H1 (cell line): ENCODE measurements at regions not wholly inside any gene's neighbourhood (a gene's known extent, or its start where the extent isn't known, plus 50 kb on each side); places are given as distances from the start of the nearest gene placed in this dataset.

Source experiments
- CTCF ChIA-PET: fragments of 300-600 bp; sonication (Branson Sonifier 250); formaldehyde crosslinking; loops from one replicate; lab custom pipeline; 2021; ENCODE audit not compliant: partially characterized antibody; lab: Charles Lee
- POLR2A ChIA-PET: fragments of 300-600 bp; sonication (Branson Sonifier 250); formaldehyde crosslinking; loops from one replicate; lab custom pipeline; 2021; ENCODE audit warnings: inconsistent platforms; ENCODE audit not compliant: partially characterized antibody; lab: Charles Lee
- DNase-seq, 2 experiments: peaks; one replicate each; pipeline versions ENCODE4 v3.0.0 to v3.0.0-alpha.2; 2010 to 2022; ENCODE audit warnings: low spot score in 2 of 2, low read depth in 1 of 2, mixed read lengths in 1 of 2
- FAIRE-seq: peaks from 2 replicates; lab custom pipeline; 2011; peaks lifted over from hg19 to GRCh38; lab: Jason Lieb, UNC
- H2AFZ ChIP-seq: 2 replicates; pipeline ENCODE4 v1.8.1; 2012; ENCODE audit warnings: low read length, inconsistent platforms
- H2AK5ac ChIP-seq: 2 replicates; pipeline ENCODE4 v1.6.1; 2013; ENCODE audit warnings: low read depth, low read length
- H2BK120ac ChIP-seq: replicated peaks from 2 replicates; pipeline ENCODE3; 2013; ENCODE audit warnings: low read depth, low read length, inconsistent platforms
- H2BK12ac ChIP-seq: 2 replicates; pipeline ENCODE4 v1.6.1; 2013; ENCODE audit warnings: low read depth, low read length
- H2BK15ac ChIP-seq: 2 replicates; pipeline ENCODE4 v1.6.1; 2013; ENCODE audit warnings: low read length
- H2BK20ac ChIP-seq: 2 replicates; pipeline ENCODE4 v1.6.1; 2013; ENCODE audit warnings: low read length
- H2BK5ac ChIP-seq: 2 replicates; pipeline ENCODE4 v1.6.1; 2013; ENCODE audit warnings: low read depth, low read length
- H3K14ac ChIP-seq: 2 replicates; pipeline ENCODE4 v1.6.1; 2013; ENCODE audit warnings: inconsistent platforms; ENCODE audit not compliant: insufficient read length
- H3K18ac ChIP-seq: 2 replicates; pipeline ENCODE4 v1.6.1; 2013; ENCODE audit warnings: low read length; ENCODE audit errors: extremely low read depth
- H3K23ac ChIP-seq: 2 replicates; pipeline ENCODE4 v1.6.1; 2013; ENCODE audit warnings: inconsistent platforms; ENCODE audit not compliant: insufficient read length
- H3K23me2 ChIP-seq: 2 replicates; pipeline ENCODE4 v1.6.1; 2013; ENCODE audit warnings: low read depth, low read length
- H3K27ac ChIP-seq: 2 replicates; pipeline ENCODE4 v1.6.1; 2011; ENCODE audit warnings: low read depth, low read length, inconsistent platforms
- H3K27me3 ChIP-seq, 4 experiments: replicated peaks in 1 of 4; 1 replicate in 1 of 4; 2 replicates in 3 of 4; pipeline versions ENCODE4 v1.6.1 to v1.8.1; 2011 to 2013; ENCODE audit warnings: low read length in 3 of 4, mild to moderate bottlenecking in 3 of 4, inconsistent platforms in 2 of 4, mixed read lengths in 2 of 4, moderate library complexity in 1 of 4; ENCODE audit not compliant: control insufficient read depth in 3 of 4, insufficient read depth in 3 of 4; ENCODE audit errors: extremely low read depth in 1 of 4
- H3K36me3 ChIP-seq, 4 experiments: 2 replicates each; pipeline versions ENCODE4 v1.6.1 to v1.8.1; 2011 to 2013; ENCODE audit warnings: mild to moderate bottlenecking in 4 of 4, low read length in 3 of 4, moderate library complexity in 2 of 4, control low read depth in 1 of 4, inconsistent platforms in 1 of 4; ENCODE audit not compliant: insufficient read depth in 4 of 4, control insufficient read depth in 2 of 4
- H3K4ac ChIP-seq: replicated peaks from 2 replicates; pipeline ENCODE3; 2013; ENCODE audit warnings: low read length, low read depth, mixed read lengths, inconsistent platforms; ENCODE audit not compliant: insufficient read length
- H3K4me1 ChIP-seq, 4 experiments: replicated peaks in 1 of 4; 1 replicate in 1 of 4; 2 replicates in 3 of 4; pipeline versions ENCODE4 v1.6.1 to v1.8.1; 2011 to 2013; ENCODE audit warnings: low read length in 3 of 4, inconsistent platforms in 2 of 4, mixed read lengths in 1 of 4; ENCODE audit not compliant: insufficient read depth in 4 of 4, control insufficient read depth in 3 of 4
- H3K4me2 ChIP-seq, 2 experiments: 2 replicates each; pipeline versions ENCODE4 v1.6.1 to v1.8.1; 2011 to 2013; ENCODE audit warnings: low read depth in 2 of 2, low read length in 2 of 2, control low read depth in 1 of 2, inconsistent platforms in 1 of 2, mild to moderate bottlenecking in 1 of 2; ENCODE audit not compliant: insufficient read depth in 1 of 2
- H3K4me3 ChIP-seq, 4 experiments: fragments of 200-600, 300-600 bp in 1 of 4; sonication (generic), shearing (Covaris generic), sonication (Bioruptor Twin) in 1 of 4; 2 replicates each; pipeline versions ENCODE4 v1.5.1 to v1.8.1; 2011 to 2016; ENCODE audit warnings: low read length in 4 of 4, low read depth in 3 of 4, control low read depth in 2 of 4, inconsistent platforms in 2 of 4, mild to moderate bottlenecking in 2 of 4, mixed read lengths in 1 of 4, moderate library complexity in 1 of 4; ENCODE audit not compliant: insufficient read depth in 2 of 4; ENCODE audit errors: extremely low read depth in 1 of 4
- H3K56ac ChIP-seq: replicated peaks from 2 replicates; pipeline ENCODE3; 2013; ENCODE audit warnings: low read depth, mild to moderate bottlenecking, mixed read lengths, low read length, inconsistent platforms; ENCODE audit not compliant: insufficient read length
- H3K79me1 ChIP-seq: 2 replicates; pipeline ENCODE4 v1.6.1; 2013; ENCODE audit warnings: low read depth, low read length, control low read depth
- H3K79me2 ChIP-seq, 2 experiments: 2 replicates each; pipeline versions ENCODE4 v1.6.1 to v1.8.1; 2012 to 2013; ENCODE audit warnings: low read length in 2 of 2, mild to moderate bottlenecking in 2 of 2, inconsistent platforms in 1 of 2; ENCODE audit not compliant: insufficient read depth in 2 of 2, control insufficient read depth in 1 of 2
- H3K9ac ChIP-seq, 4 experiments: replicated peaks in 1 of 4; 1 replicate in 1 of 4; 2 replicates in 3 of 4; pipeline versions ENCODE4 v1.6.1 to v1.8.1; 2011 to 2013; ENCODE audit warnings: low read depth in 3 of 4, low read length in 3 of 4, control low read depth in 2 of 4, mild to moderate bottlenecking in 2 of 4, moderate library complexity in 2 of 4, inconsistent platforms in 1 of 4; ENCODE audit errors: extremely low read depth in 1 of 4
- H3K9me3 ChIP-seq, 2 experiments: 2 replicates each; pipeline versions ENCODE4 v1.6.1 to v1.8.1; 2012 to 2013; ENCODE audit warnings: mild to moderate bottlenecking in 2 of 2, moderate library complexity in 2 of 2, control low read depth in 1 of 2, inconsistent platforms in 1 of 2, low read depth in 1 of 2, low read length in 1 of 2, mixed read lengths in 1 of 2; ENCODE audit not compliant: insufficient read depth in 2 of 2
- H4K20me1 ChIP-seq, 2 experiments: replicated peaks in 1 of 2; 2 replicates each; pipeline versions ENCODE3 to v1.8.1; 2011 to 2013; ENCODE audit warnings: inconsistent platforms in 2 of 2, low read length in 2 of 2, mild to moderate bottlenecking in 1 of 2; ENCODE audit not compliant: insufficient read depth in 2 of 2, control insufficient read depth in 1 of 2
- H4K5ac ChIP-seq: 2 replicates; pipeline ENCODE4 v1.6.1; 2013; ENCODE audit warnings: low read length, low read depth, mixed read lengths, inconsistent platforms; ENCODE audit not compliant: insufficient read length
- H4K8ac ChIP-seq: 2 replicates; pipeline ENCODE4 v1.8.0; 2013; ENCODE audit warnings: mild to moderate bottlenecking, moderate library complexity, low read length, inconsistent platforms; ENCODE audit not compliant: insufficient read depth; ENCODE audit errors: extremely low read depth
- H4K91ac ChIP-seq: replicated peaks from 2 replicates; pipeline ENCODE3; 2013; ENCODE audit warnings: low read length, mixed read lengths, inconsistent platforms; ENCODE audit not compliant: insufficient read length
- CBX5 ChIP-seq: fragments of 300-800, 300-1000 bp; sonication (generic); IDR thresholded peaks from 2 replicates; pipeline ENCODE4 v1.7.1; 2016; ENCODE audit warnings: antibody characterized with exemption, low read length, low read depth
- CHD2 ChIP-seq: IDR thresholded peaks from 2 replicates; pipeline ENCODE4 v1.6.1; 2012; ENCODE audit warnings: low read length, improper control_type of control experiment
- EGR1 ChIP-seq: IDR thresholded peaks from 2 replicates; pipeline ENCODE4 v1.6.1; 2011; ENCODE audit warnings: low read depth, low read length, borderline replicate concordance
- ZNF274 ChIP-seq: IDR thresholded peaks from 2 replicates; pipeline ENCODE4 v1.7.0; 2012; ENCODE audit warnings: low read length, borderline replicate concordance; ENCODE audit errors: extremely low read depth
- WGBS, 2 experiments: shearing (Covaris generic) in 1 of 2; methylation state at CpG; one replicate each; pipeline versions ENCODE4 v1.1.6 to v1.1.7; 2013 to 2015; ENCODE audit warnings: low lambda C conversion rate in 2 of 2, mixed read lengths in 2 of 2, inconsistent platforms in 1 of 2, low coverage in 1 of 2, missing lambda C conversion rate in 1 of 2; ENCODE audit not compliant: insufficient replicate concordance in 2 of 2, insufficient coverage in 1 of 2, insufficient read length in 1 of 2; ENCODE audit errors: extremely low coverage in 1 of 2, missing lambda C conversion rate in 1 of 2; 5-methylcytosine and 5-hydroxymethylcytosine counted together
- TF ChIP-seq, protein P1 (sequence below): IDR thresholded peaks from 2 replicates; pipeline ENCODE4 v1.6.1; 2011; ENCODE audit warnings: low read length, improper control_type of control experiment

DNA sequence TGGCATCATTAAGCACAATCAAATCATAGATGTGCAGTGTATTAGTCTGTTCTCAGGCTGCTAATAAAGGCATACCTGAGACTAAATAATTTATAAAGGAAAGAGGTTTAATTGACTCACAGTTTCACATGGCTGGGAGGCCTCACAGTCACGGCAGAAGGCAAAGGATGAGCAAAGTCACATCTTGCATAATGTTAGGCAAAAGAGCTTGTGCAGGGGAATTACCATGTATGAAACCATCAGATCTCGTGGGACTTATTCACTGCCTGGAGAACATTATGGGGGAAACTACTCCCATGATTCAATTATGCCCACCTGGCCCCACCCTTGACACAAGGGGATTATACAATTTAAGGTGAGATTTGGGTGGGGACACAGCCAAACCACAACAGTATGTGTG, 245.2 kb upstream of the DACH1 start:
- Histone ChIP-seq H3K56ac (no peak overlapping the region), H3K27me3 (no peaks in the 10 kb centered on the region), H3K4me1 (no peaks in the 10 kb centered on the region), H2BK15ac (no peak overlapping the region), H2BK5ac (no peak overlapping the region), H3K14ac (no peak overlapping the region), H3K36me3 (no peaks in the 10 kb centered on the region), H4K5ac (no peak overlapping the region), H4K91ac (no peak overlapping the region), H3K4ac (no peak overlapping the region), H3K79me1 (no peaks in the 10 kb centered on the region), H2BK20ac (no peak overlapping the region), H3K9me3 (no peaks in the 10 kb centered on the region), H3K4me3 (no peak overlapping the region), H3K23ac (no peak overlapping the region), H3K4me2 (no peak overlapping the region)
- FAIRE-seq (no peak), DNase-seq (no peak)
- CTCF ChIA-PET: no interaction called here
- TF ChIP-seq ZNF274: no peak
- TF ChIP-seq CHD2: no peak
- TF ChIP-seq CBX5: no peak
- TF ChIP-seq, protein P1, sequence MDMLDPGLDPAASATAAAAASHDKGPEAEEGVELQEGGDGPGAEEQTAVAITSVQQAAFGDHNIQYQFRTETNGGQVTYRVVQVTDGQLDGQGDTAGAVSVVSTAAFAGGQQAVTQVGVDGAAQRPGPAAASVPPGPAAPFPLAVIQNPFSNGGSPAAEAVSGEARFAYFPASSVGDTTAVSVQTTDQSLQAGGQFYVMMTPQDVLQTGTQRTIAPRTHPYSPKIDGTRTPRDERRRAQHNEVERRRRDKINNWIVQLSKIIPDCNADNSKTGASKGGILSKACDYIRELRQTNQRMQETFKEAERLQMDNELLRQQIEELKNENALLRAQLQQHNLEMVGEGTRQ: no peak
- no peak for TF ChIP-seq EGR1
- TF ChIP-seq, all 59 proteins: peak for 0
- H2BK120ac ChIP-seq: no peak overlapping the region
- no peak overlapping the region for H2BK12ac ChIP-seq
- WGBS, 2 experiments: 97% methylated on average over 2 of the region's 2 CpGs; no CpG with 5 or more reads in 1 of the 2 experiments
- H3K9ac ChIP-seq: no peak overlapping the region
- POLR2A ChIA-PET: no interaction called here
- no peak overlapping the region for H3K18ac ChIP-seq
- H3K23me2 ChIP-seq: no peaks in the 10 kb centered on the region
- no peak overlapping the region for H2AFZ ChIP-seq
- H4K8ac ChIP-seq: no peak overlapping the region
- no peaks in the 10 kb centered on the region for H4K20me1 ChIP-seq
- H2AK5ac ChIP-seq: no peak overlapping the region
- H3K27ac ChIP-seq: no peak overlapping the region
- no peaks in the 10 kb centered on the region for H3K79me2 ChIP-seq
